ENCODE measurements at regions not wholly inside any gene's neighbourhood (a gene's known extent, or its start where the extent isn't known, plus 50 kb on each side); places are given as distances from the start of the nearest gene placed in this dataset.

- Histone ChIP-seq H3K27ac (no peak overlapping the region), H3K27me3 (replicated peaks in 1 of 7) (peaks cover 0 to 36% (median 0%) of the 10 kb centered on the region in 7 donors), H3K4me1 (no peaks in the 10 kb centered on the region), H3K36me3 (no peaks in the 10 kb centered on the region), H3K4me3 (no peak overlapping the region), H3K9me3 (no peaks in the 10 kb centered on the region)
- whole genome bisulfite sequencing, 5 donors, result 82 to 91% (median 87%) methylated on average over 8 of the region's 8 CpGs
- DNase-seq, result no peak
- TF ChIP-seq POLR2AphosphoS5 (IDR thresholded peaks at IDR 0.05) (no peak), POLR2A (IDR thresholded peaks at IDR 0.05) (no peak), CTCF (IDR thresholded peaks at IDR 0.05 in 8 of 11, conservative IDR thresholded peaks at IDR 0.05 in 3 of 11) (no peak)
- intact Hi-C loops (cut with DNase I; ENCODE audit: low total_unique reads), result no loop called here
These were observed 64.8 kb upstream of the HELT start for GRCh38 chr4:184953421-184953945.

DNA sequence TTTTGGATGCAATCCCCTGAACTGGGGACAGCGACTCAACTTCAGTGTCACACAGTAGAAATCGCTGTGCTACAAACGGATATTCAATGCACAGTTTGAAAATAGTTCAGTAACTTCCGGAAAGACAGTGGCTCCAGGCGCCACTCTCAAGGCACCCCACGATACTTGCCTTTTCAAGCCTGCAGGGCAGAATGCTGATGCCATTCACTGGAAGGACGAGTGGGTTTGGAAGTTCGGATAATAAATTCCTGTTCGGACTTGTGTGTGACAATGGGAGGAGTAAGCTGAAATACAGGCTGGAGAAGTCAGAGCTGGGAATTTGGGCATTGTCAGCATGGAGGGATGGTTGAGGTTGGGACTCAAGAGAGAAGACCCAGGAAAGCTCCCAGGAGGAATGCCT is 64.3 kb upstream of the HELT start:
- Histone ChIP-seq H3K4me3 (no peak overlapping the region), H3K27me3 (replicated peaks in 1 of 7) (peaks cover 0 to 36% (median 0%) of the 10 kb centered on the region in 7 donors), H3K4me1 (peaks cover 0 to 3% (median 0%) of the 10 kb centered on the region in 6 donors), H3K9me3 (no peaks in the 10 kb centered on the region), H3K27ac (no peak overlapping the region), H3K36me3 (no peaks in the 10 kb centered on the region)
- intact Hi-C loops (cut with DNase I; ENCODE audit: low total_unique reads), result no loop called here
- DNase-seq, result no peak
- WGBS, 5 donors, result 82 to 93% (median 88%) methylated on average over 9 of the region's 9 CpGs
- TF ChIP-seq CTCF (IDR thresholded peaks at IDR 0.05 in 8 of 11, conservative IDR thresholded peaks at IDR 0.05 in 3 of 11) (no peak), POLR2AphosphoS5 (IDR thresholded peaks at IDR 0.05) (no peak), POLR2A (IDR thresholded peaks at IDR 0.05) (no peak)

- WGBS, 5 donors, result 78 to 94% (median 83%) methylated on average over 11 to 12 of the region's 12 CpGs
- no peak overlapping the region for H3K4me3 ChIP-seq
- no peak overlapping the region for H3K27ac ChIP-seq
- H3K4me1 ChIP-seq, result peaks cover 0 to 4% (median 0%) of the 10 kb centered on the region in 6 donors
- TF ChIP-seq POLR2A (IDR thresholded peaks at IDR 0.05), result no peak
- TF ChIP-seq POLR2AphosphoS5 (IDR thresholded peaks at IDR 0.05), result no peak
- no peak for TF ChIP-seq CTCF (IDR thresholded peaks at IDR 0.05 in 8 of 11, conservative IDR thresholded peaks at IDR 0.05 in 3 of 11)
- H3K36me3 ChIP-seq, result no peaks in the 10 kb centered on the region
- H3K27me3 ChIP-seq (replicated peaks in 1 of 7), result peaks cover 0 to 36% (median 0%) of the 10 kb centered on the region in 7 donors
- intact Hi-C loops (cut with DNase I; ENCODE audit: low total_unique reads), result no loop called here
- no peak for DNase-seq
- H3K9me3 ChIP-seq, result no peaks in the 10 kb centered on the region
These were observed 63.8 kb upstream of the HELT start for GRCh38 chr4:184954482-184954881.

DNA sequence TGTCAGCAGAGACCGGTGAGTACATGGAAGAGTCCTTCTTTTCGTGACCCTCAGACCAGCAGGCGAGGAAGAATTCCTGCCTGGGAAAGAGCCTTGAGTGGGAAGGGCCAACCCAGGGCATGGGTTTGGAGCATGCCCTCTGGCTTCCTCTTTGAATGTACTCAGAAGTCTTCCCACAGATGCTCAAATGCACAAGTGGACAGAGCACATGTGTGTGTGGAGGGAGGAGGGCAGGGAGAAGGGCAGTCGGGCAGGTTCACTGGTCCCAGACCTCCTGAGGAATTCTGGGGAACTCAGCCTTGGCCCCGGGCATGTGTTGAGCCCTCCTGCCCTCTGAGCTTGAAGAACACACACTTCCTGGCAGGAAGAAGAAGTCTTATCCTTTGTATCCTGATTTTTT is 63.2 kb upstream of the HELT start:
- WGBS, 5 donors, result 54 to 89% (median 62%) methylated on average over 5 of the region's 5 CpGs
- Histone ChIP-seq H3K36me3 (no peaks in the 10 kb centered on the region), H3K9me3 (no peaks in the 10 kb centered on the region), H3K27ac (no peak overlapping the region), H3K4me3 (no peak overlapping the region), H3K27me3 (replicated peaks in 1 of 7) (peaks cover 0 to 34% (median 0%) of the 10 kb centered on the region in 7 donors), H3K4me1 (peaks cover 0 to 4% (median 0%) of the 10 kb centered on the region in 6 donors)
- intact Hi-C loops (cut with DNase I; ENCODE audit: low total_unique reads), result no loop called here
- no peak for TF ChIP-seq POLR2AphosphoS5 (IDR thresholded peaks at IDR 0.05)
- TF ChIP-seq POLR2A (IDR thresholded peaks at IDR 0.05), result no peak
- TF ChIP-seq CTCF (IDR thresholded peaks at IDR 0.05 in 8 of 11, conservative IDR thresholded peaks at IDR 0.05 in 3 of 11), result no peak
- no peak for DNase-seq
